Testis (tissue), 2 donors: ENCODE measurements at regions not wholly inside any gene's neighbourhood (a gene's known extent, or its start where the extent isn't known, plus 50 kb on each side); places are given as distances from the start of the nearest gene placed in this dataset.

Experiments
- CTCF ChIP-seq, 3 experiments: fragments of 450-650 bp in 2 of 3; fragments of 200-600 bp in 1 of 3; sonication (generic) in 1 of 3; IDR thresholded peaks; one replicate each; pipeline ENCODE4 v1.5.1; 2016 to 2019; ENCODE audit warnings: antibody characterized with exemption in 3 of 3, mild to moderate bottlenecking in 2 of 3, moderate library complexity in 1 of 3
- POLR2A ChIP-seq: fragments of 450-650 bp; IDR thresholded peaks from one replicate; pipeline ENCODE4 v1.6.1; 2017; ENCODE audit warnings: antibody characterized with exemption, mild to moderate bottlenecking, moderate library complexity

- TF ChIP-seq CTCF (IDR thresholded peaks at IDR 0.05) (no peak), POLR2A (no peak)
These were observed 91.7 kb upstream of the DSEL start for GRCh38 chr18:67608191-67608590.
